ENCODE measurements at regions not wholly inside any gene's neighbourhood (a gene's known extent, or its start where the extent isn't known, plus 50 kb on each side); places are given as distances from the start of the nearest gene placed in this dataset.

DNA sequence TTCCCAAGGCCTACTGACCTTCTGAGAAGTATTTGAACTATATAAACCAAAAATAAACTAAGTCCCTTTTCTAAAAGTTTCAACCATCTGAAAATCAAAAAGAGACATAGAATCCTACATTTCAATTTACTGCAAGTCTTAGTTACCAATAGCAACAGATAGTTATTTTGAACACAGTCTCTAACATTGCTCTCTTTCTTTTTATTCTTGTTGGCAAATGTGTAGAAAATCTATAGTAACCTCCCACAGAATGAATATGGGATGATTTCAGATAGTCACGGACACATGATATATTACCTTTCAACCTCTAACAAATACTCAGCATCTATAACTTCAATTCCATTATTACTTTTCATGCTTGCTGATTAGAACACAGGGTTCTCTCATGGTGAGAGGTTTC is 68.9 kb upstream of the RAB3GAP2 start:
- TF ChIP-seq, protein P1, sequence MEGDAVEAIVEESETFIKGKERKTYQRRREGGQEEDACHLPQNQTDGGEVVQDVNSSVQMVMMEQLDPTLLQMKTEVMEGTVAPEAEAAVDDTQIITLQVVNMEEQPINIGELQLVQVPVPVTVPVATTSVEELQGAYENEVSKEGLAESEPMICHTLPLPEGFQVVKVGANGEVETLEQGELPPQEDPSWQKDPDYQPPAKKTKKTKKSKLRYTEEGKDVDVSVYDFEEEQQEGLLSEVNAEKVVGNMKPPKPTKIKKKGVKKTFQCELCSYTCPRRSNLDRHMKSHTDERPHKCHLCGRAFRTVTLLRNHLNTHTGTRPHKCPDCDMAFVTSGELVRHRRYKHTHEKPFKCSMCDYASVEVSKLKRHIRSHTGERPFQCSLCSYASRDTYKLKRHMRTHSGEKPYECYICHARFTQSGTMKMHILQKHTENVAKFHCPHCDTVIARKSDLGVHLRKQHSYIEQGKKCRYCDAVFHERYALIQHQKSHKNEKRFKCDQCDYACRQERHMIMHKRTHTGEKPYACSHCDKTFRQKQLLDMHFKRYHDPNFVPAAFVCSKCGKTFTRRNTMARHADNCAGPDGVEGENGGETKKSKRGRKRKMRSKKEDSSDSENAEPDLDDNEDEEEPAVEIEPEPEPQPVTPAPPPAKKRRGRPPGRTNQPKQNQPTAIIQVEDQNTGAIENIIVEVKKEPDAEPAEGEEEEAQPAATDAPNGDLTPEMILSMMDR (conservative IDR thresholded peaks at IDR 0.05; ENCODE audit: low read depth): no peak
- no peak overlapping the region for H3K27ac ChIP-seq
- ChIA-PET CTCF (interaction anchor here (0.7 kb wide), 1 partner anchor 403 kb away, joined by 5 read pairs; no protein-coding TSS in a partner anchor), POLR2A (ENCODE audit: low non-redundant PET) (no interaction called here)
- DNase-seq (ENCODE audit: low spot score): no peak

DNA sequence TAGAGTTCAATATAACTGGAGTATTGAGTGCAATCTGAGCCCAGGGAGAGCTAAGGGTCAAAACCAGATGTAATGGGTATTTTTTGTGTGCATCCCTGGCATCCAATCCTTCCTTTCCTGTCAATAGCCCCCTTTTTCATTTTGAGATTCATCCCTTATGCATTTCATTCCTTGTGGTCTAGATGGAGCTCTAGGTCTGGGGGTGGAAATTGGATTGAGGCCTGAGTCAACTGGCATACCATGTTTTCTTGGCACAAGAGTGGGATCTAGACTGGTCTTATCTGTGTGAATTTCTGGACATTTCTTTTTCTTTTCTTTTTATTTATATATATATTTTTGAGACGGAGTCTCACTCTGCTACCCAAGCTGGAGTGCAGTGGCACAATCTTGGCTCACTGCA is 67.3 kb upstream of the RAB3GAP2 start:
- TF ChIP-seq, protein P1 (conservative IDR thresholded peaks at IDR 0.05; ENCODE audit: low read depth): no peak
- POLR2A ChIA-PET (ENCODE audit: low non-redundant PET): no interaction called here
- no peak for DNase-seq (ENCODE audit: low spot score)
- CTCF ChIA-PET: interaction anchor here (0.5 kb wide), 1 partner anchor 340 kb away, joined by 5 read pairs; no protein-coding TSS in a partner anchor
- H3K27ac ChIP-seq: no peak overlapping the region

DNA sequence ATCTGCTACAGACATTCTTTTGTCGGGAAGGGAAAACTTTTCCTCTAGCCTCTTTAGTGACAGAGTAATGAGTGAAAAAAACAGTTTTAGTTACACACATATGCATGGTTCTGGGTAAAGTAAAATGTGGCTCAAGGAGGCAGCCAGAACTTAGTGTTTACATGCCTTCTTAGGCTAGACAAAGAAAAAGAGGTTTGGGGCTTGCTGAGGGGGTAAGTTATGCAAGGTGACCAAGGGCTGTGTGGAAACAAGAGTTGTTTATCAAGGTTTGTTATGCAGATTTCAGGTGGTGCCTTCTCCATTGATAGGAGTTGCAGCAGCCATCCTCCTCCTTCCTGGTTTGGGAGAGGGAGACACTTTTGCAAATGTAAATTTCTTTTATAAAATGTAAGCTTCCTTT is 66.5 kb upstream of the RAB3GAP2 start:
- CTCF ChIA-PET: interaction anchor here (0.8 kb wide), 1 partner anchor 29 kb away, joined by 3 read pairs; no protein-coding TSS in a partner anchor
- no peak for DNase-seq (ENCODE audit: low spot score)
- TF ChIP-seq, protein P1 (conservative IDR thresholded peaks at IDR 0.05; ENCODE audit: low read depth): no peak
- H3K27ac ChIP-seq: no peak overlapping the region
- POLR2A ChIA-PET (ENCODE audit: low non-redundant PET): no interaction called here

DNA sequence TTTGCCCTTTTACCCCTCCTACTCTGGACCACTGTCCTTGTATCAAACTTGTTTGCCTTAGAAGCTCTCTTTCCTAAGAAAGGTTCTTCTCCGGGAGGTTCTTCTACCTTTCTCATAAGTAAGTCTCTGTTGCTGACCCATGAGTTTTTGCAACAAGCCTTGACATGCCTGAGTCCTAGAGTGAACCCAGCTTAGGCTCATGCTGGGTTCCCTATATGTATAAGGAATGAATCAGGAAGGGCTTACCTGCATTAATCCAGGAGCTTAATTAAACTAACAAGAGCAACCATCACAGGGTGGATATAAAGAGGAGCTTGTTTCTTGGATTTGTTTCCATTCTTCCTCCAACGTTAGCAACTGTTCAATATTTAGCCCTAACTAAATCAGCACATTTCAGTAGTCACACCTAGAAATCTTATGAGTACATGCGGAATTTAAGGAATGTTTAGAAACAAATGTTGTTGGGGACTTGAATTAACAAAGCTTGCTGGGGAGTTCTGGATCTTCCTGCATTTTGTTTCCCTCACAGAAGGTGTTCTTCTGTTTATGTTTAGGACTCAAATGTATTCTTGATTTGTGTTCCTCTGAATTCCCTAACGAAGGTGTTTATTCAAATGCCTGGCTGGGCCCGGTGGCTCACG is 64.3 kb upstream of the RAB3GAP2 start:
- peak; percentile 82 for DNase-seq (ENCODE audit: low spot score)
- TF ChIP-seq, protein P1 (conservative IDR thresholded peaks at IDR 0.05; ENCODE audit: low read depth): no peak
- 0 out of 2 replicates have a peak overlapping the region, but pooled peaks have one; percentile 21 for H3K27ac ChIP-seq
- POLR2A ChIA-PET (ENCODE audit: low non-redundant PET): no interaction called here
- CTCF ChIA-PET: interaction anchor here (0.5 to 1.6 kb wide), 4 partner anchors 25 to 1451 kb away, joined by 3 to 5 read pairs (median 4); no protein-coding TSS in a partner anchor

DNA sequence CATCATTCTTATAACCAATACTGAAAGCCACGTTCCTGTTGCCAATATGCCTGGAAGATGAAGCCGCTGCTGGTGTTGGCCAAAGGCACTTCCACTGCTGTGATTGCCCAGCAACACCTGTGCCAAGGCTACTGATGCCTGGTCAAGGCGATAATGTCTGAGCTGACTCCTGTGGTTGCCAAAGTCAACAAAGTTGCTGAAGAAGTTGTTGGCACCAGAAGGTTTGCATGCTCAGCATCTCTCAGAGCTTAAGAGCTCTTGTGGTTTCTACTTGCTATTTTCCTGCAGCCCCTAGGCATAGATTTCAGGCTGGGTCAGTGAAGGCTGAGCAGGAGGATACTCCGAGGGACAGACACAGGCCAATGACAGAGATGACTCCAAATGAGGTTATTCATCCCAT is 63.4 kb upstream of the RAB3GAP2 start:
- CTCF ChIA-PET: interaction anchor here (1.6 kb wide), 1 partner anchor 398 kb away, joined by 4 read pairs; no protein-coding TSS in a partner anchor
- TF ChIP-seq, protein P1 (conservative IDR thresholded peaks at IDR 0.05; ENCODE audit: low read depth): no peak
- DNase-seq (ENCODE audit: low spot score): no peak
- no peak overlapping the region for H3K27ac ChIP-seq
- POLR2A ChIA-PET (ENCODE audit: low non-redundant PET): no interaction called here

DNA sequence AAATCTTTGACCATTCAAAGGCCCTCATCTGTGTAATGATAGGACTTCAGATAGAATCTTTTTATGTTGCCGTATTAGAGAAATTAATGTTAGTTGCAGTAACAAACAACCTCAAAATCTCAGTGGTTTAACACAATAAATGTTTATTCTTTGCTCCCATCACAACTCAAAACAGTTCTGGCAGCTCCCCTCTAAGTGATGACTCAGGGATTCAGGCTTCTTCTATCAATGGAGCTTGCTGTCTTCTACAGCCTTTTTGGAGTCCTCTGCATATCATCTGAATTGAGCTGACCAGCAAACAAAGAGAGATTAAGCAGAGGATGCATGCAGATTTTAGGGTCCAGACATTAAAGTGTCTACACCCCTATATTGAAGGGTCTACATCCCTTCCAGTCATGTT is 59.1 kb upstream of the RAB3GAP2 start:
- H3K27ac ChIP-seq: no peak overlapping the region
- ChIA-PET POLR2A (ENCODE audit: low non-redundant PET) (no interaction called here), CTCF (interaction anchor here (0.6 to 1.1 kb wide), 4 partner anchors 50 to 183 kb away, joined by 3 to 4 read pairs (median 3); no protein-coding TSS in a partner anchor)
- TF ChIP-seq, protein P1 (conservative IDR thresholded peaks at IDR 0.05; ENCODE audit: low read depth): no peak
- DNase-seq (ENCODE audit: low spot score): no peak
